ENCODE measurements at regions not wholly inside any gene's neighbourhood (a gene's known extent, or its start where the extent isn't known, plus 50 kb on each side); places are given as distances from the start of the nearest gene placed in this dataset.
"Not testable (repeated sequence)": the region's sequence is repeated elsewhere in the genome, so short reads cannot be mapped to it uniquely, and the experiment has no call there.

DNA sequence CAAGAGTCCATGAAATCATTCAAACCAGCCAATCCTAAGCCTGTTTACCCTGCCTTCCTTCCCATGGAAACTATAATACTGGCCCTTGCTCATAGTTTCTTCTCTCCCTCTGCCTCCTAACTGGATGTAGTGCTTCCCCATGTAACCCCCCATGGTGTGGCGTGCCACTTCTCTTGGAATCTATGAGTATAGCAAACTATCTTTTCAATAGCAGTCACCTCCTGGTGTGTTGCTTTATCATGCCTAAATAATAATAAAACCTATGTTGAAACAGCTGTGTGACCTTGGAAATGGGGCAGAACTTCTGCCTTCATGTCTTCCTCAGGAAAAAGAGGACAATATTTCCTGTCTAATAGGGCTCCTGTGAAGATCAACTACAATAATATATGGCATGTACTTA, 234.8 kb upstream of the EDNRA start:
- no peak for DNase-seq (ENCODE audit: low read depth in 2 of 2)

DNA sequence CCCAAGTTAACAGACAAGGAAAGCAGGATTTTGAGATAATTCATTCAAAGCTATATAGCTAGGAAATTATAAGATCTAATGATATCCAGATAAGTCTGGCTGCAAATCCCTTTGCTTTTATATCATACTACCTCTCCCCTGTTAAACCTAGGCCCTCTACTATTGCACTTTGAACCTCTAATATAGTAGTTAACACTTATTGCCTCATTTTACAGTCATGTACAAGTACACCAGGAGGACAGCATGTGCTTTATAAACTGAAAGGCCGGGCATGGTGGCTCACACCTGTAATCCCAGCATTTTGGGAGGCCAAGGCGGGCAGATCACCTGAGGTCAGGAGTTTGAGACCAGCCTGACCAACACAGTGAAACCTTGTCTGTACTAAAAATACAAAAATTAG, 234.4 kb upstream of the EDNRA start:
- DNase-seq (ENCODE audit: low read depth in 2 of 2) = not testable (repeated sequence)

DNA sequence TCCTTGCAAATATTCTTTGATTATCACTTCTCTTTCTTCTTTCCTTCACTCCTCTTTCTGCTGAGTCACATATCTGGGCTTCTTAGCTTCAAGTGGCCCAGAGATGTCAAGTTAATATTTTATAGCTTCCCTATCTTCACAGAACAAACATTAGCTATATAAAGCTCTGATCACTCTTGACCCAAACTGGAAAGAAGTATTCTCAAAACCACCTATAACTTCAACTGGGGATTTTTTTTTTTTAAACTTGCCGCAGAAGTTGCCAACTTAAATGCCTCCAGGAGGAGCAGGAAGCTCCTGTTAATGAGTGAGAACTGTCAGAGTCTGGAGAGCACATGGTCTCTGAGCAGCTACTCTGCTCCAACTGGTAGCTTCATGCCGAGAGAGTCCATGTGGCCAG, 233.3 kb upstream of the EDNRA start:
- DNase-seq (ENCODE audit: low read depth in 2 of 2) = no peak

DNA sequence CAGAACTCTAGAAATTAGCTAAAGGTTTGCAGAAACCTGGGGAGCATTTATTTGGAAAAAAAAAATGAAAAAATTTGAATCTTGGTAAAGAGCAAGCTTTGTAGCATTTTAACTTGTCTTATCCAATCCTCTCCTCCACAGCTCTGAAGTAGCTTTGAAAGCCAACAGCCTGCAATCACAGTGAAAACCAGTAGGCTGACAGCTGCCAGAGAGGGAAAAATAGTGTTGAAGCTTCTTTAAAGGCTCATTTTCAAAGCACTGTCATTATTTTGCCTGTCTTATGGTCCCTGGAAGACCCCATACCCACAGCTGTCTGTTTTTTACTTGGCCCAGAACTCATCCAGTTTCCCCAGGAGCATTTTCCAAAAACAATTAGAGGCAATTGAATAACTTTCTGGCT, 230.8 kb upstream of the EDNRA start:
- no peak for DNase-seq (ENCODE audit: low read depth in 2 of 2)

DNA sequence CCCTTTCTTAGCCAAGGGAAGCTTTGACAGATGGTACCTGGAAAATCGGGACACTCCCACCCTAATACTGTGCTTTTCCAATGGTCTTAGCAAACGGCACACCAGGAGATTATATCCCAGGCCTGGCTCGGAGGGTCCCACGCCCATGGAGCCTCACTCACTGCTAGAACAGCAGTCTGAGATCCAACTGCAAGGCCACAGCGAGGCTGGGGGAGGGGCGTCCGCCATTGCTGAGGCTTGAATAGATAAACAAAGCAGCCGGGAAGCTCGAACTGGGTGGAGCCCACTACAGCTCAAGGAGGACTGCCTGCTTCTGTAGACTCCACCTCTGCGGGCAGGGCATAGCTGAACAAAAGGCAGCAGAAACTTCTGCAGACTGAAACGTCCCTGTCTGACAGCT, 225.6 kb upstream of the EDNRA start:
- not testable (repeated sequence) for DNase-seq (ENCODE audit: low read depth in 2 of 2)

DNA sequence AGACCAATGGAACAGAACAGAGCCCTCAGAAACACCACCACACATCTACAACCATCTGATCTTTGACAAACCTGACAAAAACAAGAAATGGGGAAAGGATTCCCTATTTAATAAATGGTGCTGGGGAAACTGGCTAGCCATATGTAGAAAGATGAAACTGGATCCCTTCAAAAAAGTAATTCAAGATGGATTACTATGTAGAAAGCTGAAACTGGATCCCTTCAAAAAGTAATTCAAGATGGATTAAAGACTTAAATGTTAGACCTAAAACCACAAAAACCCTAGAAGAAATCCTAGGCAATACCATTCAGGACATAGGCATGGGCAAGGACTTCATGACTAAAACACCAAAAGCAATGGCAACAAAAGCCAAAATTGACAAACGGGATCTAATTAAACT, 221.6 kb upstream of the EDNRA start:
- not testable (repeated sequence) for DNase-seq (ENCODE audit: low read depth in 2 of 2)

DNA sequence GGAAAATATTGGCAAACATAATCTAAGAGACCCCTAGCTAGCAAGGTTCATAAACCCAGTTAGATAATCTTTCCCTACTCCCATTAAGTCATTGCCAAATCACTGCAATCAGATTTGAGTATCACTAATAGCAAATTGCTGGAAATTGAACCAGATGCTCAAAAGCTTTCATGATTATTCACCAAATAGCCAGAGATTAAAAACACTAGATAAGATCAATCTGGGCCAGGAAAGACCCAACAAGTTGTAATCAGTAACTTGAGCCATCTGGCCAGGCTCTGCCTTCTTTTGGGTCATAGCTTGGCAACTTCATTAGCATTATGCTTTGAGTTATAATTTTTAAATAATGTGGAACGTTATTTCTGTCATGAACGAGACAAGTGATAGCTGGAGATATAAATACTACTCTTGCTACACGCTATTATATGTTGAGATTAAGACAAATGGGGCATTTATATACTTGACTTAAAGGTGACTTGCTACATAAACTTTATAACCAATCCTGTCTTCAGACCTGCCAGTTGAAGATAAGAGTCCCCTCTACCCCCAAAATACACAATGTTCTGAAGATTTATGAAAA, 196.6 kb upstream of the EDNRA start:
- DNase-seq (ENCODE audit: low read depth in 2 of 2) = no peak

DNA sequence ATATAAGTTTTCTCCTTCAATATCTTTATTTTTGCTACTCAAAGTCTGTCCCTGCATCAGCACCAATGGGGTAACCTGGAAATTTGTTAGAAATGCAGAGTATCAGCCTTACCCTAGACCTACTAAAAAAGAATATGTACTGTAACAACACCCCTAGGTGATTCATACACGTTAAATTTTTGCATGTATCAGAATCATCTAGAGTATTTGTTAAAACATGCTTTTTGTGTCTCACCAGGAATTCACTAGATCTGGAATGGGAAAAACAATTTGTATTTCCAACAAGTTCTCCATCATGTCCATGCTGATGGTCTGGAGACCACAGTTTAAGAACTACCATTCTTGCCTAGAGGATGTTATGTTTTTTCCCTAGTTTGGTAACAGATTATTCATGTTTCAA, 196.0 kb upstream of the EDNRA start:
- DNase-seq (ENCODE audit: low read depth in 2 of 2) = no peak

DNA sequence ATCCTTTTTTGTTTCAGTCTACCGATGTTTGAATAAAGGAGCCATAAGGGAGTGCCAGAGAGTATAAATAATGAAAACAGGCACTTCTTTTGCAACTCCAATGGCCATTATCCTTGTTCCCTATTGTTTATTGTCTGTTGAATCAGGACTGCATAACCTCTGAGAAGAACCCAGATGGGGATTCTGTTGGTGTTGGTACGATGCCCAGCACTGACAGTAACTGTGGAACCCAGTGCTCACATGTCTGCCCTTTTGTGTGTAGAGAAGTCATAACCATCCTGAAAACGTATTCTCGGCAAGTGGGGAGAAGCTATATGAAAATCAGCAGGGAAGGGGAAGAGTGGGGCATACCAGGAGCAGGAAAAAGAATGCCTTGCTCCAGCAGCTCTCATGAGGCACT, 195.1 kb upstream of the EDNRA start:
- DNase-seq (ENCODE audit: low read depth in 2 of 2) = no peak

DNA sequence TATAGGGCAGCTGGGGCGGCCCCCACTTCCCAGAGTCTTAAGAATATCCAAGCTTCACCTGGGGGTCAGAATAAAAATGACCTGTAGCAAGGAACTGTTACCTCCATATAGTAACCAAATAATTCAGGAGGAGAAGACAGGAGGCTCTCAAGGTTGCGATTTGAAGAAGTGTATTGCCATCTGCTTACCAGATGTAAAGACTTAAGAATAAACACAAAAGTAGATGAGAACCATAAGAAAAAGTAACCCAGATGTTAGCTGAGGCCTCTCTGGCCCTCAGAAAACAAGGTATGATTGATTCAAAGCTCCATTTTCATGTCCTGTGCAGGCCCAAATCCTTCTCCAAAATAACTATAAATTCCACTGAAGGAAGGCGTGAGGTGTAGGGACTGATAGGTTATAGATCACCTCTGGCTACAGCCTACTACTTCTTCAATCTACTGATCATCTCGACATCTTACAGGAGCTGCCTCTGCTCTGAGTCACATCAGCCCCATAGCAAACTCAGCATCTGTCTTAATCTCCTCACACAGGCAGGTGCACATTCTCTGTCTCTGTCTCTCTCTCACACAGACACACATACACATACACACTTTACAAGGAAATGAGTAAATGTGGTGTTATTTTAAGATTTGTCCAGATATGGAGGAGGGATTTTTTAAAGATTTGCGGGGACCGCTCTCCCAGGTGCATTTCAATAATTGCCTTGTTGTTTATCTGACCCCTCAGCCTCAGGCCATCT, 193.9 kb upstream of the EDNRA start:
- no peak for DNase-seq (ENCODE audit: low read depth in 2 of 2)

DNA sequence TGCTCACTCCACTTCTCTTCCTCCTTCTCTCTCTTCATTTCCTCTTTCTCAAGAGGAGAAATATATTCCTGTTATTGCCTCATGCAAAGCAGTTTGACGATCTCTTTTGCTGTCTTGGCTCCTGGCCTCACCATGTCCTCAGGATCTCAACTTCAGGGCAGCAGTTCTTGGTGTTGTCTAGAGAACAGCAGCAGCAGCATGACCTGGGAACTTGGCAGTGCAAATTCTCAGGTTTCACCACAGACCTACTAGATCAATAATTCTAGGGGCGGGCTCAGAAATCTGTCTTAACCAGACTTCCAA, 193.4 kb upstream of the EDNRA start:
- no peak for DNase-seq (ENCODE audit: low read depth in 2 of 2)

DNA sequence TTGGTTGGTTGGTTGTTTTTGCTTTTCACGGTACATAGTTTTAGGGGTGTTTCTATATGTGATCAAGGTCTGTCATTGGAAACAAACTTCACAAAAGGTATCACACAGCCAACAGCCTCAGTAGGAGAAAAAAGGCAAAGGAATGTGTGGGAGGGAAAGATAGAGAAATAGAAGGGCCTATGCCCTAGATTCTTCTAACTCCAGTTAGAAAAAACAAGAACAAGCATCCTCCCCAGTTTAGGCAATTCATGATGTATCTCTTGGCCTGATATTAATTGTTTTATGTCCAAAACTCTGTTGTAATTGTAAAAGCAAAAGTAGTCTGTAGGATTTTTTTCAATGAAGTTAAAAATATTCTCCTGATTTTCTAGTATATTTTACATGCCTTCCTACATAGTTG, 192.4 kb upstream of the EDNRA start:
- DNase-seq (ENCODE audit: low read depth in 2 of 2) = no peak

DNA sequence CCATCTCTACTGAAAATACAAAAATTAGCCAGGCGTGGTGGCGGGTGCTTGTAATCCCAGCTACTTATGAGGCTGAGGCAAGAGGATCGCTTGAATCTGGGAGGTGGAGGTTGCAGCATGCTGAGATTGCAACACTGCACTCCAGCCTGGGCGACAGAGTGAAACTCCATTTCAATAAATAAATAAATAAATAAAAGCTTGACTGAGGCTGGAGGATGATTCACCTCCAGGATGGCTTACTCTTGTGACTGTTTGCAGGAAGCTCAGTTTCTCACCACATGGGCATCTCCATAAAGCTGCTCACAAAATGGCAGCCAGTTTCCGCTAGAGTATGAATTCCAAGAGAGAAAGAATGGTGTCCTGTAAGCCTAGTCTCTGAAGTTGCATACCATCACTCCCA, 191.7 kb upstream of the EDNRA start:
- DNase-seq (ENCODE audit: low read depth in 2 of 2) = no peak

DNA sequence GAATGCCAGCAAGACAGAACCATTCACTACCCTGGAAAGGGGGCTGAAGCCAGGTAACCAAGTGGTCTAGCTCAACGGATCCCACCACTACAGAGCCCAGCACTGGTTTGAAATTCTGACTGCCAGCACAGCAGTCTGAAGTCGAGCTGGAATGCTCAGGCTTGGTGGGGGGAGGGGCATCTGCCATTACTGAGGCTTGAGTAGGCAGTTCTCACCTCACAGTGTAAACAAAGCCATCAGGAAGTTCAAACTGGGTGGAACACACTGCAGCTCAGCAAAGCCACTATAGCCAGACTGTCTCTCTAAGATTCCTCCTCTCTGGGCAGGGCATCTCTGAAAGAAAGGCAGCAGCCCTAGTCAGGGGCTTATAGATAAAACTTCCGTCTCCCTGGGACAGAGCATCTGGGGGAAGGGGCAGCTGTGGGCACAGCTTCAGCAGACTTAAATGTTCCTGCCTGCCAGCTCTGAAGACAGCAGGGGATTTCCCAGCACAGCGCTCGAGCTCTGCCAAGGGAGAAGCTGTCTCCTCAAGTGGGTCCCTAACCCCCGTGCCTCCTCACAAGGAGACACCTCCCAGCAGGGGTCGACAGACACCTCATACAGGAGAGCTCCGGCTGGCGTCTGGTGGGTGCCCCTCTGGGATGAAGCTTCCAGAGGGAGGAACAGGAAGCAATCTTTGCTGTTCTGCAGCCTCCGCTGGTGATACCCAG, 188.1 kb upstream of the EDNRA start:
- not testable (repeated sequence) for DNase-seq (ENCODE audit: low read depth in 2 of 2)

DNA sequence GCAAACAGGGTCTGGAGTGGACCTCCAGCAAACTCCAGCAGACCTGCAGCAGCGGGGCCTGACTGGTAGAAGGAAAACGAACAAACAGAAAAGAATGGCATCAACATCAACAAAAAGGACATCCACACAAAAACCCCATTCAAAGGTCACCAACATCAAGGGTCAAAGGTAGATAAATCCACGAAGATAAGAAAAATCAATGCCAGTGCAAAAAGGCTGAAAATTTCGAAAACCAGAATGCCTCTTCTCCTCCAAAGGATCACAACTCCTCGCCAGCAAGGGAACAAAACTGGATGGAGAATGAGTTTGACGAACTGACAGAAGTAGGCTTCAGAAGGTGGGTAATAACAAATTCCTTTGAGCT, 187.6 kb upstream of the EDNRA start:
- DNase-seq (ENCODE audit: low read depth in 2 of 2) = not testable (repeated sequence)

DNA sequence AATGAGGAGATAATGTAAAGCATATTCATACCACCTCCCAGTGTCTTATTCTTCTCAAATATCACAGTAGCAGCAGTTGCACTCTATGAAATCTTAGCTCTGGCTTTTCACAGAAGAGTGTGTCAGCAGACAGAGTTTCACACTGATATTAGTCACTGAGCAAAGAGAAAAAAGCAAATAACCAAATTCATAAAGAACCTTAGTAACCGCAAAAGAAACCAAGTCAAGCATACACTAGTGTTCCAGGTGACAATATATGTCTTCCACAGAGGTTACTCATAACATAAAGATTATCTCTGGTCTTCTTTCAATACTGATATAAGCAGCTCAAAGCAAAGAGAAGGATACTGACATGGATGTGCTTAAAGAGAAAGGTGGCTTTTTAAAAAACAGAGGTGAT, 181.7 kb upstream of the EDNRA start:
- no peak for DNase-seq (ENCODE audit: low read depth in 2 of 2)

DNA sequence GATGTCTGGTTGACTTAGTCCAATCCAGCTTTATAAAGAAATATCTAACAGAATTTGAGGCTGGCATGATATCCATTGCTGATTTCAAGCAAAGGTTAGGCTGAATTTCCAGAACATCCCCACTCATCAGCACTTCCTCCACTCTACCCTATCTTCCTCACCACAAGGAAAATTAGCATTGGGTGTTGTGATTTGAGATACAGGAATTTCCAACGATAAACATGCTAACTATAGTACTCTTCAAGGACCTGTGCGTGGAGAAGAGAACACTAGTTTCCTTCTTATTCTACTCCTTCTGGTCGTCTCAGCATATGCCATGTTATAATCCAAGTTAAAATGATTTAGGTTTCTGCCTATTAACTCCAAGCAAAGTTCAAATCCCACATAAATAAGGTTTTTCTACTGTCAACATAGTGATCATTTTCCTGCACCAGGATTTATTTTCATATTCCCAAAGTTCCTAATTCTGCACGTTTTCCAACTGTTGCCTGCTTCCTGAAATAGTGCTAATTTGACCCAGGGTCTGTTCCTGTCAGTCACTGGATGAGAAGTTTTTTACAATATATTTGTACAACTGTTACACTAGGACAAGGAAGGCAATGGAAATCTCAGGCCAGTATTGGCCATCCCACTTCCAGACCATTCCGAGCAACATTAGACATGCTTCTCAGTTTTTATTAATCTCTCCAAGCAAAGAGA, 177.6 kb upstream of the EDNRA start:
- no peak for DNase-seq (ENCODE audit: low read depth in 2 of 2)

DNA sequence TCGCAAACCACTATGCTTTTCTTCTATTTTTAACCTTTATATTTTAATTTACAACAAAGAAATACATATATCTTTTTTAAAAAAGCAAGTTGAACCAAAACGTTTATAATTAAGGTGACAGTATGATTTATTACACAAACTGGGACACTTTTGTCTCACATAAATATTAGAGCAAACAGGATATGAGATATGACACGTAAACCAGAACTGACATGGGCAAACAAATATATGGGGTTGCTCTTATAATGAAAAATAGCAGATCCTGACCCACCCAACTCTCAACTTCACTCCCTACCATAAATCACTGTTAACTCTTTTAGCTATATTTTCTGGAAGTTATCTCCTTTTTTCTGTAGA, 177.0 kb upstream of the EDNRA start:
- DNase-seq (ENCODE audit: low read depth in 2 of 2) = no peak

DNA sequence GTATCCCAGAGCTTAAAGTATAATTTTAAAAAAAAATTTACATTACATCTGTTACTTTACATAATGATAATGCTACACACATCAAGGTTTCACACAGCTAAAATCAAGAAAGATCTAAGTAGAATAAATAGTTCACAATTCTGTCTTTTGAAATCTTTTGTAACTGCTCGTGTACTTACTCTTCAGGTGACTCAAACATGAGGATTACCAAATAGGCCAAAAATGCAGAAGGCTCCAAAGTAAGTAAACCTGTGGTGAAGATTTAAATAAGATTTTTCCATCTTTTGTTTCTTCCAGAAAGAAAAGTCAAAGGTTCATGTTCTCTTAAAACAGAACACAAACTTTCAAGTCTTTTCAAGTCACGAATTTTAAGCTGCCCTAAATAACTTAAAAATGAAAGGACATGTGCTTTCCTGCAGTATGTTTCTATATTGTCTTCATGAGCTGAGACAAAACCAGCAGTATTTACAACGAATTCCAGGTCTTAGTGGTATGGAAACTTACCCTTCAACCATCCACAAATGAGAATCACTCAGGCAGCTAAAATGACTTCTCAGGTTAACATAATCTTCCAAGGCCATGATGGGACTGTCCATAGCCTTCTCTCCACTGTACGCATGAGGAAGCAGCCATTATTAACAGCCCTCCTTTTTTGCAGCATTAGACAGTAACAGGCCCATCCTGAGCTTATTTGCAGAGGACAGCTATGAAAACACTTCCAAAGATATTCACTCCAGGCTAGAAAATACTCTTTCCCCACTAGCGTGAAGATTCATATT, 172.8 kb upstream of the EDNRA start:
- DNase-seq (ENCODE audit: low read depth in 2 of 2) = no peak

DNA sequence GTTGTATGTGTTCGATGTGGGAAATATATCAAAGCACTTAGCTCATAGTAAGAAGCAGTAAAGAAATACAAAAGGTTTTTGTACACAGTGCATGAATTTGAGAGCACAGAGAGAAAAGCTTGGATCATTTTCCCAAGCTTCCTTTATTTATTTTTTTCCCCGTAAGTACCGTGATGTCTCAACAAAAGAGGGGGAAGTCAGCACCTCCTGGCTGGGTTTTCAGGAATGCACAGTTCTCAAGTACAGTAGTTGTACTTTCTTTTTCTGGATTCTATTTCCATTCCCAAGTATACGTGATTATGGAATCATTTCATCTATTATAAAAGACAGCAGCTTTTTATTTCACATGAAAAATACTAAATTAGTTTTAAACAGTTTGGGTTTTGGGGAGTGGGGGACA, 171.5 kb upstream of the EDNRA start:
- DNase-seq (ENCODE audit: low read depth in 2 of 2) = no peak

DNA sequence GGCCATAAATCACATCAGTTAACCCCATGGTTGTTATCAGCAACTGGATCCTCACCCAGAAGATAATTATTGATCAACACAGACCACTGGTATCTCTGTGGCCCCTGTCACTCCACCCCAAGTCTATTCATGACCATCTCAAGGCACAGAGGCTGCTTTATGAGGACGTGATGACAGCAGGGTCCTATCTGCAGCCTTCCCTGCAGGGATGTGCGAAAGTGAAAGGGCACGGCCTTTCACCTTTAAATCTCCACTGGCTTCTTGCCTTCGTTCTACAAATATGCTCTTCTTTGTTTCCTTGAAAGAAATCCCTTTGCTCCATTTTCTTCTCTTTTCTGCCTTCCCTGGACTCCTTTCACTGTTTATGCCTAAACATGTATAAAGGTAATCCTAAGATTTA, 170.6 kb upstream of the EDNRA start:
- no peak for DNase-seq (ENCODE audit: low read depth in 2 of 2)

DNA sequence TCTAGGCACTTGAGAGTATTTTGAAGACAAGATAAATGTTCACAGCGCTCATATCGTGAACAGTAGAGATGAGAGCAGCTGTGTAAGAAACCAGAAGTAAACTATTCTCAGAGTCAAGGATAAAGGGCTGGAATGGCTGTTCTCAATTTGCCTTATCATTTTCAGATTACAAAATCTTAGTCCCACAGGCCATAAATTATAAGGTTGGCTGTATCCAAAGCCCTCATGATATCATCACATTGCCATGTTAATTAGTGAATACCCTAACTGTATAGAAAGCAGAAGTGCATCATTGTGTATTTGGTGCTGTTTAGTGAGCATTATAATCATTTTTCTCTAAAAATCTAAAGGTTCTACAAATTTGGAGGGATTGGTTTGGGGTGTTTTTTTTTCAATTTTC, 168.9 kb upstream of the EDNRA start:
- no peak for DNase-seq (ENCODE audit: low read depth in 2 of 2)
